ENCODE measurements at regions not wholly inside any gene's neighbourhood (a gene's known extent, or its start where the extent isn't known, plus 50 kb on each side); places are given as distances from the start of the nearest gene placed in this dataset.

DNA sequence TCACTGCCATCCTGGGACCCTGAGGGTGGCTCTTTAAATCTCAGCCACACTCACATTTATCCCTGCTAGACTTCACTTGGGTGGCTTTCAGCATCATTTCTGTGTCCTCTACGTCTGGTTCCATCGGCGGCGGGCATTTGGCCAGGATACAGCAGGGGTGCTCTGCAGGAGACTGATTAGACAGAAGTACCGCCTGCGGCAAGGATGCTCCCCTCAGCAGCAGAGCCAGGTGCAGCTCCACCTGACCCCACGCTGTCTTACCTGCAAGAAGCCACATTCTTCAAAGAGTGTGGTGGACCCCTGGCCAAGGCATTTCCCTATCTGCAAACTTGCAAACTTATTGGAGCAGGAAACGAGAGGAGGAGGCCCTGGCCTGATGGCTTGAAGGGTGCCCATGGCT lies 309.8 kb upstream of the IRX4 start:
- H3K4me3 ChIP-seq (ENCODE audit: low read length): no peak overlapping the region
- no peak for TF ChIP-seq ZNF274 (IDR thresholded peaks at IDR 0.05; ENCODE audit: low read depth, low read length)

DNA sequence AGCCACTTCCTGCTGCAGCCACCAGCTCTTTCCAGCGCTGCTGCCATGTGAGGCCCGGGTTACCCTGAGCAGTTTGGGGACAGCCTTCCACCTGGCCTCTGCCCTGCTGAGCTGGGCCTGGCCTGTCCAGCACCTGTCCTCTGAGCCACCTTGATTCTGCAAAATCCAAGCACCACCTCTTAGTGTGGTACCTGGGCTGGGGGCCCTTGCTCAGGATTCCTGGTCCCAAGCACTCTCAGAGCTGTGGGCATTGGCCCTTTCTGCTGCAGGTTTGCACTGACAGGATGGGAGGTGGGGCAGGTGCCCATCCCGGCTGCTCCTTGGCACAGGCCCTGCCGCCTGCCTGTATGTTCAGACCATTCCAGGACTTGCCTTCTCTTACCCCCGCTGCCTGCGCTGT lies 309.2 kb upstream of the IRX4 start:
- no peak overlapping the region for H3K4me3 ChIP-seq (ENCODE audit: low read length)
- TF ChIP-seq ZNF274 (IDR thresholded peaks at IDR 0.05; ENCODE audit: low read depth, low read length): no peak

DNA sequence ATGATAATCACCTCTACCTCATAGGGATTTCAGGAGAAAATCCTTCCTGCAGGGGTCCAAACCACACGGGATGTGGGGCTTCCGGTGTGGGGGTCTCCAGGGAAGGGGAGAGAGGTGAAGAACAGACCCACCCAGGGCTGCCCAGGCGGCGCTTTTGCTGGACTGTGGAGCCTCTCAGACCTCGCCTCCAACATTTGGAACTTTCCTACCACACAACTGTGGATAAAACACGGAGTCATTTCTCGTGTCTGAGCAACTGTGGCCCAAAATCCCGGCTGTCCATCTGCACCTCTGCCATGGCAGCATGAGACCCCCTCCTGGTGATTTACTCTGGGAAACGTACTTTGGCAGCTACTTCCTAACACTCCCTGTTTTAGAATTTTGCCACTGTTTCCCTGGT lies 307.8 kb upstream of the IRX4 start:
- H3K4me3 ChIP-seq (ENCODE audit: low read length): no peak overlapping the region
- no peak for TF ChIP-seq ZNF274 (IDR thresholded peaks at IDR 0.05; ENCODE audit: low read depth, low read length)

DNA sequence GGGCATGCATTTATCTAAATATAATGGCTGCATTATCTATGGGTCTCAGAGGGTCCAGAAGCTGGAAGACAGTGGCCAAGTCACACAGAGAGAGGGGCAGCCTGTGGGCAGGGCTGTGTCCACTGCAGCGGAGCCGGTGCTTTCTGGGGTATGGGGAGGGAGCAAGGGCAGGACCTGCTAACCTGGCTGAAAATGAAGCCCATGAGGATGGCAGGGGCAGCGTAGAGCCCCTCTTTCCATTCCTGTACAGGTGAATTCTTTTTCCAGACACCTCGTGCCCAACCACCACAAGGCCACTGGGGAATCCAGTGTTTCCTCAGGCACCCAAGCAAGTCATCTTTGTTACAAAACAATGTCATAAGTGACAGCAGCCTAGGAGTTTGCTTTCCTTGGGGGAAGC lies 305.9 kb upstream of the IRX4 start:
- TF ChIP-seq ZNF274 (IDR thresholded peaks at IDR 0.05; ENCODE audit: low read depth, low read length): no peak
- no peak overlapping the region for H3K4me3 ChIP-seq (ENCODE audit: low read length)

DNA sequence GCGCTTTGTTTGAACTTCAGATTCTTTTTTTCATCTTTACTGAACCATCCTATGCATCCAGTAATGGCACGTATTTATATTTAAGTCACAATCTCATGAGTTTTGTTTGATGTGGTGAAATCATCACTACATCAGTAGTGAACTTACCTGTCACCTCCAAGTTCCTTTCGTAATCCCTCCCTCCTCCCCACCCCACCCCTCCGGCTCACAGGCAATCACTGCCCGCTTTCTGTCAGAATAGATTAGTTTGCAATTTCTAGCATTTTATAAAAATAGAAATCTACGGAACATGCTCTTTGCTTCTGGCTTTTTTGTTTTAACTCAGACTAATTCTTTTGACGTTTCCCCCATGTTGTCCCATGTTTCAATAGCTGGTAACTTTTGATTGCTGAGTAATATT lies 305.4 kb upstream of the IRX4 start:
- H3K4me3 ChIP-seq (ENCODE audit: low read length): no peak overlapping the region
- no peak for TF ChIP-seq ZNF274 (IDR thresholded peaks at IDR 0.05; ENCODE audit: low read depth, low read length)

DNA sequence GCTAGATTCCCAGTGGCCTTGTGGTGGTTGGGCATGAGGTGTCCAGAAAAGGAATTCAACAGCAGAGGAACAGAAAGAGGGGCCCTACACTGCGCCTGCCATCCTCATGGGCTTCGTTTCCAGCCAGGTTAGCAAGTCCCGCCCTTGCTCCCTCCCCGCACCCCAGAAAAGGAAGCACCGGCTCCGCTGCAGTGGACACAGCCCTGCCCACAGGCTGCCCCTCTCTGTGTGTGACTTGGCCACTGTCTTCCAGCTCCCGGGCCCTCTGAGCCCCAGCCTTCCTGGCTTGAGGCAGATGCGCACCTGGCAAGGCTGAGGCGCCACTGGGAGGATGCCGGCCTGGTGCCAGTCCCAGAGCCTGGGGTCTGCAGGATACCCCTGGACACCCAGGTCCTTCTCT lies 305.0 kb upstream of the IRX4 start:
- no peak for TF ChIP-seq ZNF274 (IDR thresholded peaks at IDR 0.05; ENCODE audit: low read depth, low read length)
- no peak overlapping the region for H3K4me3 ChIP-seq (ENCODE audit: low read length)

DNA sequence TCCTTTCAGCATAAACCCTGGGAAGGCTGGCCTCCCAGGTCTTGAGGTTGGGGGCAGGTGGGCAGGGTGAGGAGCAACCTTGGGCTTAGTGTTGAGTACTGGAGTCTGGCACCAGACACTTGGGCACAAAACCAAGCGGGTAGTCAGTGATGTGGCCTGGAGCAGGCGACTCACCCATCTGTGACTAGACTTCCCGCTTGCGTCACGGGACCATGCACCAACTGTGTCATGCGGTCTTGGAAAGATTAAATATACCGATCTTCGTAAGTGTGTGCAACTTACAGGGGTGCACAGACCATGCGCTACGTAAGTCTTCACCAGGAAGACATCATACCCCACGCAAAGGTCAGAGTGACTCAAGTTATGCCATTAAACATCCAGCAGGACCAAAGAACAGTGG lies 304.4 kb upstream of the IRX4 start:
- TF ChIP-seq ZNF274 (IDR thresholded peaks at IDR 0.05; ENCODE audit: low read depth, low read length): no peak
- no peak overlapping the region for H3K4me3 ChIP-seq (ENCODE audit: low read length)

DNA sequence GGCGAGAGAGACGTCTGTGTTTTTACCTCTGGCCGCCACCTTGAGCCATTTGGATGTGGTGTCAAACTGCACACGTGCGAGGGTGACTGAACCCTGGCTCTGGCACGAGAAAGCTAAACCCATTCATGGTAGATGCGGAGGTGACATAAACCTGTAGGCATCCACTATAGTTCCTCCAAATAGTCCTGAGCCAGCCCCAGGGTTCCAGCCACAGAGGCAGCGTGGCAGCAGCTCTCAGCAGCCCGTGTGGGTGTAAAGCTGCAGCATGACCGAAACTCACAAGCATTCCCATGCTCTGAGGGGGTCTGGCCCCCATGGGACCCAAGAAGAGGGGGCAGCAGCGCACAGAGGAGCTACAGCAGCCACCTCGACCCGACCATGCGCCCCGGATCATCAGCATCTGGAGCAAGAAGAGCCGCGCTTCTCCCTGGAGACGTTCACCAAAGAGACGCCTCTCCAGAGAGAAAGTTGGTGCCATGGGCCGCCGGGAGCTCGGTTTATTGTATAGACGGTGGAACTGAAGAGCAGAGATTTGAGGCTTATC lies 303.8 kb upstream of the IRX4 start:
- TF ChIP-seq ZNF274 (IDR thresholded peaks at IDR 0.05; ENCODE audit: low read depth, low read length): no peak

DNA sequence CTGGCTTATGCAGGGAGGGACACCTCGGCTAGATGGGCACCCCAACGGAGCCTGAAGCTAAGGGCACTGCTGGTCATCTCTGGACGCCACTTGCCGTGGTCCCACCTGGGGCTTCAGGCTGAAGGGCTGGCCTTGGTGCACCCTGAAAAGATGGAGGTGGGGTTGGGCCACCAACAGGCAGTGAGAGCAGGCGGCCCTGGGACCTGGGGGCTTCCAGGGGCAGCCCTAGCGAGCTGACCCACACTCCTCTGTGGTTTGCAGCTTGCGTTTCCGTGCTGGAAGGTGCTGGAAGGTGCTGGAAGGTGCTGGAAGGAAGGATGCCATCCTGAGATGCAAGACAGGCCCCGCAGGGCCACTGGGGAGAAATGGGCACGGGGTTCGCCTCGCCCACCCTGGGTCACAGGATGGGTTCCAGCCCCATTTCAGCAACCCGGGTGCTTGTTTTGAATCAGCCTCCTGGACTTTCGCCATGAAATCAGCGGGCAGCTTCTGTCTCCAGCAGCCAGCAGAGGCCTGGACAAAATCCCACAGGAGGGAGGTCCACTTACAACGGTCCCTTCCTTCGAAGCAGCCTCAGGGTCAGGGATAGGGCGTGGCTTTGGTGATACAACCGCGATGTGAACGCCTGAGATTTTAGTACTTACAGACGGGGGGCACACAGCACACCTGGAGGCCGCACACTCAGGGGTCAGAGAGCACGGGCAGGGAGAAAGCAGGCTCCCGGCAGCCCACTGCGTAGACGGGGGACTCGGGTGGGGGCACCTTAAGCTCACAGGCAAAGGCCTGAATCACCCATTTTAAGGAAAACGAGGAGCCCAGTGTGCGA lies 303.1 kb upstream of the IRX4 start:
- TF ChIP-seq ZNF274 (IDR thresholded peaks at IDR 0.05; ENCODE audit: low read depth, low read length): no peak
- no peak overlapping the region for H3K4me3 ChIP-seq (ENCODE audit: low read length)

More for the DNA sequence above, 303.8 kb upstream of the IRX4 start:
- H3K4me3 ChIP-seq (ENCODE audit: low read length): no peak overlapping the region

DNA sequence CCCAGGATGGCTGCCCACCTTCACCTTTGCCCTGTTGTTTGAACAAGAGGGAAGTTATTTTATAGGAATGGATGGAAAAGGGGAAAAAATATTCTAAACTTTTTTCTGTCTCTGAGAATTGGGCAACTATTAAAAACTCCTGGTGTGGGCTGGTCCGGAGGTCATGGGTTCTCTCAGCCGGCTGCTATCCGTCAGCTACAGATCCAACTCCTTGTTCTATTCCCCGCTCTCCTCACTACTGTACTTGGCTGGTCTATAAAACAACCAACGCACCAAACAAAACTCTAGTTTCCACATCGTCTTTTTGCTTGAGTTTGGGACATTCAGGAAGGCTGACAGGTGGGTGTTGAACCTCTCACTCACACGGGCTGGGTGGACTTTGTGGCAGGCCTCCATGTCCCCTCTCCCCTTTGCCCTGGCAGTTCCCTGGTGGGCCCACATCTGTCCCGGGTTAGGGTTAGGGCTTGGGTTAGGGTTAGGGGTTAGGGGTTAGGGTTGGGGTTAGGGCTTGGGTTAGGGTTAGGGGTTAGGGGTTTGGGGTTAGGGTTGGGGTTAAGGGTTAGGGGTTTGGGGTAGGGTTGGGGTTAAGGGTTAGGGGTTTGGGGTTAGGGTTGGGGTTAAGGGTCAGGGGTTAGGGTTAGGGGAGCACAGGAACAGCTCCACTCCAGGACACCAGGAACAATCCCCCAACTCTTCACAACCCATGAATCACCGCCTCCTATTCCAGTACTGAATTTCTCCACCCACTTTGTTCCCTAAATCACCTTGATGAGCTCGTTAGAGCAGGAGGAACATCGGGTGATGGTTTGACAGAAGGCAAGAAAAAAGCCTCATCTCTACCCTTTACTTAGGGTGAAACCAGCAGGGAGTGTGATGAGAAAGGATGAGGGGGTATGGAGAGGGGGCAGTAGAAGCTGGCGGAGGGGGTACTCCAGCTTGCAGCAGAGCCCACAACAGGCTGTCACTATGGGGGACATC lies 302.1 kb upstream of the IRX4 start:
- TF ChIP-seq ZNF274 (IDR thresholded peaks at IDR 0.05; ENCODE audit: low read depth, low read length): no peak
- no peak overlapping the region for H3K4me3 ChIP-seq (ENCODE audit: low read length)

DNA sequence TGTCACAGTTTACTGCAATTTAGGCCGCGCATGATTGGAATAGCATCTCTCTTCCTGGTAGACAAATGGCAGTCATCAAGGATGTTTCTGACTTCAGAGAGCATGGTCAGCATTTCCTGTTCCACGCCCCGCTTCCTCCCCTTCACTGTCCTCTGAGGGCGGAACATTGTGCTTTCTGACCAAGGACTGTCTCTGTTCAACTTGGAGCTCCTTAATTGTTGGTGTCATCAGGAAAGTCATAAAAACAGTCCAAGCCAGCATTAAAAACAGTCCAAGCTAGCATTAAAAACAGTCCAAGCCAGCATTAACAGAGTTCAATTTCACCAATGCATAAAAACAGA lies 301.3 kb upstream of the IRX4 start:
- no peak for TF ChIP-seq ZNF274 (IDR thresholded peaks at IDR 0.05; ENCODE audit: low read depth, low read length)
- no peak overlapping the region for H3K4me3 ChIP-seq (ENCODE audit: low read length)

DNA sequence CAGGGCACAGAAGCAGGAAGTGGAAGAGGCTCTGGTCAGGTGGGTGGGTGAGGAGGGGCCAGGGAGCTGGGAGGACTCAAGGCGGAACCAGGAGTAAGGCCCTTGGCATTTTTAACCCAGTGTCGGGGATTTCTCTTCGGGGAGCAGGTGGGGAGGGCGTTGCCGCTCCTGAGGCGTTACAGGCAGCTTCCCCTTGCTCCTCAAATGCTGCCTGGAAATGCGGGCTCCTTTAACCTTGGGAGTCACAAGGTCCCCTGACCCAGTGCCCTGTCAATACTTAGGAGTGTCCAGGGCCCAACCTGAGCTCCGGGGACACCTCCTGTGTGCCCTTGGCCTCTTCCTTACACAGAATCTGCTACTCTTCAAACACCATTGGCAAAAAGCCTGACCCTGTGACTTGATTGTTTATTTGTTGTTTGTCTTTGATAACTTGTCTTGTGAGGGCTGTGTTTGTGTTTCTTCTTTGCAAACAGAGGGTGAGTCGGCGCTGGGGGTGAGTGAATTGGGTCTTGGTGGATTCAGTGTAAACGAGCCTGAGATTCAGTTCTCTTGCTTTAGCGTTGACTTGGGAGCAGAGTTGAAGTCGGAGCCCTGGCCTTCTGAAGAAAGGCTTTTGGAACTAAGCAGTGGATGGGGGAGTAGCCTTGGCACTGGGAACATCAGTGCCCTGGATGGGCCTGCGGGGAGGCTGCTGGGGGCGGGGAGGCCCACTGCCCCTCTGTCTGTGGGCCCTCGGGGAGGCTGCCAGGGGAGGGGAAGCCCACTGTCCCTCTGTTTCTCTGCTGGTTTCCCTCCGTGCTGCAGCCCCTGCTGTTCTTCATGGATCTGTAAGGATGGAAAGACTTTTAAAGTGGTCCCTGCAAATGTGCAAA lies 300.7 kb upstream of the IRX4 start:
- TF ChIP-seq ZNF274 (IDR thresholded peaks at IDR 0.05; ENCODE audit: low read depth, low read length): no peak
- H3K4me3 ChIP-seq (ENCODE audit: low read length): no peak overlapping the region

DNA sequence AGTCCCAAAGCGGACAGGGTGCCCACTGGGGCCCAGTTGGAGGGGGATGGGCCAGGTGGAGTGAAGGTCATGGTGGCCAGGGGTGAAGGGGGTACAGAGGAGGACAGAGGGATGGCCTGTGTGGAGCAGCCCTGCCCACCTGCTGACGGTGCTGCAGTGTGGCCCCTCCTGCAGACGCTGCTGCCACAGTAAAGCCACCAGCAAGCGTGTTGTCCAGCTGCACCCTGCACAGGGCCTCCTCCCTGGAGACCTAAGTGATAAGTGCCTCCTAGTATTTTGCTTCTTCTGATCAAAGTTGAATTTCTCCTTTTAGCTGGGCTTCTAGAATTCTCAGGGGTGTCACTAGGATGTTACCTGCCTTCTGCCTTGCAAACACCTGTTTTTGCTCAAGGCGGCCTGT lies 299.3 kb upstream of the IRX4 start:
- no peak for TF ChIP-seq ZNF274 (IDR thresholded peaks at IDR 0.05; ENCODE audit: low read depth, low read length)
- H3K4me3 ChIP-seq (ENCODE audit: low read length): no peak overlapping the region

DNA sequence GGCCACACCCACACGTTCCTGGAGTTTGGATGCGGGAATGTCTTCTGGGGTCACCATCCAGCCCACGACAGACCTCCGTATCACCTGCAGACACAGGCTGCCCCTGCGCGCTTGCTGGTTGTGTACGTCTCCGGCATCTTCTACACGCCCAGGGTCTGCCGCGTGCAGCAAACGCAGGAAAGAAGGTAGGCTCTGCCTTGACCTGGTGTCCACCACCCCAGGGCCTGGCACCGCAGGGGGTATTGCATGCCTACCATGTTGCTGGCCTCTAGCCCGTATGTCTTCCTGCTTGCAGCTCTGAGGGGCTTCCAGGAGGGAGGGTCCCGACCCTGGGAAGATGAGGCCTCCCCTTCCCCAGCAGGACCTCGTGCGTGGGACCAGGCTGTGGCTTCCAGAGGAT lies 298.8 kb upstream of the IRX4 start:
- TF ChIP-seq ZNF274 (IDR thresholded peaks at IDR 0.05; ENCODE audit: low read depth, low read length): no peak
- H3K4me3 ChIP-seq (ENCODE audit: low read length): no peak overlapping the region

Measured in GM08714 (cell line).